SU-DHL-6 (cell line): ENCODE measurements at regions not wholly inside any gene's neighbourhood (a gene's known extent, or its start where the extent isn't known, plus 50 kb on each side); places are given as distances from the start of the nearest gene placed in this dataset.

Experiments used
- H2AFZ ChIP-seq: fragments of 200-600 bp; sonication (generic); 2 replicates; pipeline ENCODE4 v1.6.1; 2014; ENCODE audit warnings: low read depth, mild to moderate bottlenecking, moderate library complexity, mixed read lengths, antibody characterized with exemption, low read length; ENCODE audit not compliant: severe bottlenecking
- H3F3A ChIP-seq: fragments of 200-600 bp; shearing (Covaris generic); 2 replicates; pipeline ENCODE4 v1.6.0; 2016; ENCODE audit warnings: antibody characterized with exemption, mild to moderate bottlenecking; ENCODE audit not compliant: insufficient read depth
- H3K27ac ChIP-seq: fragments of 200-600 bp; sonication (generic); 2 replicates; pipeline ENCODE4 v1.5.1; 2016; ENCODE audit warnings: low read depth, mild to moderate bottlenecking, low read length, moderate library complexity, mixed read lengths
- H3K27me3 ChIP-seq: fragments of 200-600 bp; sonication (generic), shearing (Covaris generic); 2 replicates; pipeline ENCODE4 v1.6.0; 2014; ENCODE audit warnings: mild to moderate bottlenecking, low read length
- H3K36me3 ChIP-seq: fragments of 200-600 bp; sonication (generic); 2 replicates; pipeline ENCODE4 v1.6.1; 2014; ENCODE audit warnings: mild to moderate bottlenecking, low read length, mixed read lengths
- H3K4me2 ChIP-seq: fragments of 300-600, 200-600 bp; shearing (Covaris generic), sonication (generic); 2 replicates; pipeline ENCODE4 v1.6.0; 2014; ENCODE audit warnings: low read length, low read depth, mild to moderate bottlenecking; ENCODE audit not compliant: poor library complexity, severe bottlenecking
- H3K4me3 ChIP-seq: fragments of 200-600 bp; sonication (generic); 2 replicates; pipeline ENCODE4 v1.5.1; 2014; ENCODE audit warnings: antibody characterized with exemption, low read length, mild to moderate bottlenecking, mixed read lengths; ENCODE audit not compliant: insufficient read depth, poor library complexity, severe bottlenecking
- H3K79me2 ChIP-seq: fragments of 200-600 bp; sonication (generic); 2 replicates; pipeline ENCODE4 v1.6.1; 2014; ENCODE audit warnings: mild to moderate bottlenecking, low read length, moderate library complexity; ENCODE audit not compliant: insufficient read depth
- H3K9ac ChIP-seq: fragments of 200-600 bp; sonication (generic); 2 replicates; pipeline ENCODE4 v1.7.0; 2014; ENCODE audit warnings: mild to moderate bottlenecking, low read length
- H3K9me2 ChIP-seq: fragments of 200-600 bp; sonication (generic); replicated peaks from 2 replicates; pipeline ENCODE4 v1.6.1; 2014; ENCODE audit warnings: low read length; ENCODE audit not compliant: insufficient read depth
- H3K9me3 ChIP-seq: fragments of 200-600 bp; sonication (generic); 2 replicates; pipeline ENCODE4 v1.6.1; 2014; ENCODE audit warnings: low read length, mixed read lengths; ENCODE audit not compliant: insufficient read depth
- H4K20me1 ChIP-seq: fragments of 200-600 bp; sonication (generic); 2 replicates; pipeline ENCODE4 v1.6.1; 2014; ENCODE audit warnings: low read depth, mild to moderate bottlenecking, antibody characterized with exemption, low read length, moderate library complexity, mixed read lengths
- CTCF ChIP-seq: fragments of 200-600 bp; sonication (generic); IDR thresholded peaks from one replicate; pipeline ENCODE4 v1.5.1; 2017; ENCODE audit warnings: antibody characterized with exemption, mild to moderate bottlenecking, low read length, moderate library complexity; ENCODE audit not compliant: insufficient read depth, poor library complexity, severe bottlenecking
- EZH2phosphoT487 ChIP-seq: fragments of 200-600 bp; sonication (generic), shearing (Covaris generic); conservative IDR thresholded peaks from 2 replicates; pipeline ENCODE4 v1.6.1; 2018; ENCODE audit warnings: mild to moderate bottlenecking, antibody characterized with exemption, low read length, moderate library complexity, mixed read lengths

- Histone ChIP-seq H3K9me3 (no peaks in the 10 kb centered on the region), H3K9ac (no peak overlapping the region), H3K27me3 (no peaks in the 10 kb centered on the region), H3K9me2 (no peaks in the 10 kb centered on the region), H3K79me2 (no peaks in the 10 kb centered on the region), H4K20me1 (no peaks in the 10 kb centered on the region), H3K36me3 (no peaks in the 10 kb centered on the region), H3K4me2 (no peak overlapping the region), H3K4me3 (no peak overlapping the region), H2AFZ (no peak overlapping the region), H3F3A (no peaks in the 10 kb centered on the region), H3K27ac (no peak overlapping the region)
- no peak for TF ChIP-seq CTCF
- TF ChIP-seq EZH2phosphoT487 = no peak
These were observed 116.9 kb downstream of the KCTD12 start for GRCh38 chr13:76769271-76769791.

- Histone ChIP-seq H3K9me3 (no peaks in the 10 kb centered on the region), H3K4me2 (no peak overlapping the region), H3K4me3 (no peak overlapping the region), H2AFZ (no peak overlapping the region), H4K20me1 (no peaks in the 10 kb centered on the region), H3K36me3 (no peaks in the 10 kb centered on the region), H3K27me3 (no peaks in the 10 kb centered on the region), H3K27ac (no peak overlapping the region), H3F3A (no peaks in the 10 kb centered on the region), H3K9me2 (no peaks in the 10 kb centered on the region), H3K9ac (no peak overlapping the region), H3K79me2 (no peaks in the 10 kb centered on the region)
- no peak for TF ChIP-seq EZH2phosphoT487
- no peak for TF ChIP-seq CTCF
These were observed 117.8 kb downstream of the KCTD12 start for GRCh38 chr13:76768384-76768783.

- Histone ChIP-seq H3K4me3 (no peak overlapping the region), H2AFZ (no peak overlapping the region), H3K79me2 (no peaks in the 10 kb centered on the region)
These were observed 121.3 kb downstream of the KCTD12 start for GRCh38 chr13:76764916-76765315.

More at GRCh38 chr13:76764916-76765315, 121.3 kb downstream of the KCTD12 start:
- Histone ChIP-seq H3K9ac (no peak overlapping the region), H3K4me2 (no peak overlapping the region), H3K9me3 (no peaks in the 10 kb centered on the region), H3F3A (no peaks in the 10 kb centered on the region), H3K36me3 (no peaks in the 10 kb centered on the region), H3K27me3 (no peaks in the 10 kb centered on the region), H3K27ac (no peak overlapping the region), H4K20me1 (no peaks in the 10 kb centered on the region), H3K9me2 (no peaks in the 10 kb centered on the region; the same call in 1 of the 2 replicates)
- TF ChIP-seq EZH2phosphoT487 = no peak
- no peak for TF ChIP-seq CTCF
